ENCODE measurements at regions not wholly inside any gene's neighbourhood (a gene's known extent, or its start where the extent isn't known, plus 50 kb on each side); places are given as distances from the start of the nearest gene placed in this dataset.

DNA sequence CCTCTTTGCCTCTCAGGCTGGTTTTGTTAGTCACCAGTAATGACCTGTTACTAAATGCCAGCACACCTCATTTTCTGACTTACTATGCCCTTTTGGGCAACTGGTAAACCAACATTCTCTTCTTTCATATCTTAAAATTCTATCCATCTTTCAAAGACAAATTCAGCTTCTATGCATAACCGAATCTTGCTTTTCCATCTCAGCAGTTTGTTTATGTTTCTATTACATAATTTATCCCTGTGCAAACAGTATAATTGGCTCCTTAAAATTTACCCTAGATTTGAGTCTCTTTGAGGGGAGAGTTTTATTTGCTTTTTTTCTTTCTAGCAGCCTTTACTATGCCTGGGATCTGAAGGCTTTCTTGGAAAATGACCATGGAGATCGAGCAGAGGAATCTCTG lies 58.5 kb upstream of the SIPA1L2 start:
- TF ChIP-seq POLR2AphosphoS5 (IDR thresholded peaks at IDR 0.05; ENCODE audit: low read depth, low read length) (no peak), SIN3A (IDR thresholded peaks at IDR 0.05; ENCODE audit: borderline replicate concordance, insufficient read depth, low read length) (no peak), TAF1 (IDR thresholded peaks at IDR 0.05; ENCODE audit: borderline replicate concordance, insufficient read depth, low read length) (no peak)
- TF ChIP-seq, protein P1, sequence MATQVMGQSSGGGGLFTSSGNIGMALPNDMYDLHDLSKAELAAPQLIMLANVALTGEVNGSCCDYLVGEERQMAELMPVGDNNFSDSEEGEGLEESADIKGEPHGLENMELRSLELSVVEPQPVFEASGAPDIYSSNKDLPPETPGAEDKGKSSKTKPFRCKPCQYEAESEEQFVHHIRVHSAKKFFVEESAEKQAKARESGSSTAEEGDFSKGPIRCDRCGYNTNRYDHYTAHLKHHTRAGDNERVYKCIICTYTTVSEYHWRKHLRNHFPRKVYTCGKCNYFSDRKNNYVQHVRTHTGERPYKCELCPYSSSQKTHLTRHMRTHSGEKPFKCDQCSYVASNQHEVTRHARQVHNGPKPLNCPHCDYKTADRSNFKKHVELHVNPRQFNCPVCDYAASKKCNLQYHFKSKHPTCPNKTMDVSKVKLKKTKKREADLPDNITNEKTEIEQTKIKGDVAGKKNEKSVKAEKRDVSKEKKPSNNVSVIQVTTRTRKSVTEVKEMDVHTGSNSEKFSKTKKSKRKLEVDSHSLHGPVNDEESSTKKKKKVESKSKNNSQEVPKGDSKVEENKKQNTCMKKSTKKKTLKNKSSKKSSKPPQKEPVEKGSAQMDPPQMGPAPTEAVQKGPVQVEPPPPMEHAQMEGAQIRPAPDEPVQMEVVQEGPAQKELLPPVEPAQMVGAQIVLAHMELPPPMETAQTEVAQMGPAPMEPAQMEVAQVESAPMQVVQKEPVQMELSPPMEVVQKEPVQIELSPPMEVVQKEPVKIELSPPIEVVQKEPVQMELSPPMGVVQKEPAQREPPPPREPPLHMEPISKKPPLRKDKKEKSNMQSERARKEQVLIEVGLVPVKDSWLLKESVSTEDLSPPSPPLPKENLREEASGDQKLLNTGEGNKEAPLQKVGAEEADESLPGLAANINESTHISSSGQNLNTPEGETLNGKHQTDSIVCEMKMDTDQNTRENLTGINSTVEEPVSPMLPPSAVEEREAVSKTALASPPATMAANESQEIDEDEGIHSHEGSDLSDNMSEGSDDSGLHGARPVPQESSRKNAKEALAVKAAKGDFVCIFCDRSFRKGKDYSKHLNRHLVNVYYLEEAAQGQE (IDR thresholded peaks at IDR 0.05; ENCODE audit: insufficient read depth in 1 of 2, low read depth in 2 of 2, low read length in 2 of 2), result no peak
